HEK293 (cell line): ENCODE measurements at regions not wholly inside any gene's neighbourhood (a gene's known extent, or its start where the extent isn't known, plus 50 kb on each side); places are given as distances from the start of the nearest gene placed in this dataset.

Experiments
- KLF10 ChIP-seq: fragments of 450-650 bp; IDR thresholded peaks from 2 replicates; pipeline ENCODE4 v1.5.1; 2018; ENCODE audit warnings: missing biosample characterization, mild to moderate bottlenecking, missing genetic modification characterization
- PBX3 ChIP-seq: sonication (generic); formaldehyde crosslinking; IDR thresholded peaks from 2 replicates; pipeline ENCODE4 v1.8.1; 2022; ENCODE audit warnings: mild to moderate bottlenecking, moderate library complexity, missing genetic modification reagents
- YY1 ChIP-seq: fragments of 450-650 bp; formaldehyde crosslinking; IDR thresholded peaks from 2 replicates; pipeline ENCODE4 v1.5.1; 2018; ENCODE audit warnings: missing biosample characterization, missing genetic modification characterization
- ZFP41 ChIP-seq: fragments of 450-650 bp; formaldehyde crosslinking; IDR thresholded peaks from 2 replicates; pipeline ENCODE4 v1.5.1; 2016; ENCODE audit warnings: missing biosample characterization, missing genetic modification characterization, borderline replicate concordance
- ZNF24 ChIP-seq: fragments of 450-650 bp; formaldehyde crosslinking; IDR thresholded peaks from 2 replicates; pipeline ENCODE4 v1.5.1; 2016; ENCODE audit warnings: missing biosample characterization, missing genetic modification characterization
- ZNF324 ChIP-seq: fragments of 450-650 bp; formaldehyde crosslinking; IDR thresholded peaks from 2 replicates; pipeline ENCODE4 v1.5.1; 2016; ENCODE audit warnings: missing biosample characterization, missing genetic modification characterization
- ZNF518A ChIP-seq: fragments of 450-650 bp; formaldehyde crosslinking; conservative IDR thresholded peaks from 2 replicates; pipeline ENCODE4 v1.5.1; 2016; ENCODE audit warnings: low read depth, missing biosample characterization, missing genetic modification characterization
- ZNF560 ChIP-seq: fragments of 450-650 bp; formaldehyde crosslinking; IDR thresholded peaks from 2 replicates; pipeline ENCODE4 v1.5.1; 2017; ENCODE audit warnings: missing biosample characterization, missing genetic modification characterization, borderline replicate concordance
- ZNF768 ChIP-seq: fragments of 450-650 bp; formaldehyde crosslinking; IDR thresholded peaks from 2 replicates; pipeline ENCODE4 v1.5.1; 2018; ENCODE audit warnings: missing biosample characterization, mild to moderate bottlenecking, missing genetic modification characterization
- ZSCAN23 ChIP-seq: fragments of 450-650 bp; formaldehyde crosslinking; IDR thresholded peaks from 2 replicates; pipeline ENCODE4 v1.5.1; 2016; ENCODE audit warnings: missing biosample characterization, missing genetic modification characterization
- ZSCAN5A ChIP-seq: fragments of 450-650 bp; formaldehyde crosslinking; IDR thresholded peaks from 2 replicates; pipeline ENCODE4 v1.5.1; 2016; ENCODE audit warnings: missing biosample characterization, missing genetic modification characterization
- TF ChIP-seq, protein P1 (sequence below): fragments of 450-650 bp; formaldehyde crosslinking; IDR thresholded peaks from 2 replicates; pipeline ENCODE4 v1.5.1; 2016; ENCODE audit warnings: missing biosample characterization, missing genetic modification characterization
- TF ChIP-seq, protein P2 (sequence below): fragments of 450-650 bp; formaldehyde crosslinking; IDR thresholded peaks from 2 replicates; pipeline ENCODE4 v1.5.1; 2016; ENCODE audit warnings: missing biosample characterization, missing genetic modification characterization
- TF ChIP-seq, protein P3 (sequence below): fragments of 450-650 bp; formaldehyde crosslinking; IDR thresholded peaks from 2 replicates; pipeline ENCODE4 v1.5.1; 2016; ENCODE audit warnings: missing biosample characterization, missing genetic modification characterization

DNA sequence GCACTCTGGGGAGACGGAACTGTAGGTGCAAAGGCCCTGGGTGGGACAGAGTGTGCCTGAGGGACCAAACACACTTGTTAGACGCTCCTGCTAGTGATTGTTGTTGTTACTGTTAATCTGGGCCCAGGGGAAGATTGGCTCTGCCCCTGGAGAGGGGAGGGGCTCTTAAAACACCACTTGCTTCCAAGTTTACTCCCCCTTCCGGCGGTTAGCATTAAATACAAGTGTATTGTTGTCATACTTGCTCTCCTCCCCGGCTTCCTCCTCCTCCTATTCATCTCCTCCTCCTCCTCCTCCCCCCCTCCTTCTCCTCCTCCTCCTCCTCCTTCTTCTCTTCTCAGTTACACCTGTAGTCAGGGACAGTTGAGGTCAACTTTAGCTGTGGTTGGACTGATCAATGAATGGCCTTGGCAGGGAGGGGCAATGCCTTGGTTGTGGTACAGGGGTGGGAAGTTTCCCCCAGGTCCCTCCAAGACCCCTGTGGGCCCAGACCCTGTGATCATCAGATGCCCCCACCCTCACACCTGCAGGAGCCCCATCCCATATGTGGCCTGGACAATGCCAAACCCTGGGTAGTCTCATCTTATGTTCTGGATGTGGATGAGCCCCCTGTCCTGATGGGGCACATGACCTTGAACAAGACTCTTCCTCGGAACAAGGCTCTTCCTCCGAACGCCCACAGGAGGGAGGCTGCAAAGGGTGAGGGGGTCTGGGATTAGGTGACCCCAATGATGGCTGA, 217.3 kb downstream of the PTPRU start:
- TF ChIP-seq, protein P1, sequence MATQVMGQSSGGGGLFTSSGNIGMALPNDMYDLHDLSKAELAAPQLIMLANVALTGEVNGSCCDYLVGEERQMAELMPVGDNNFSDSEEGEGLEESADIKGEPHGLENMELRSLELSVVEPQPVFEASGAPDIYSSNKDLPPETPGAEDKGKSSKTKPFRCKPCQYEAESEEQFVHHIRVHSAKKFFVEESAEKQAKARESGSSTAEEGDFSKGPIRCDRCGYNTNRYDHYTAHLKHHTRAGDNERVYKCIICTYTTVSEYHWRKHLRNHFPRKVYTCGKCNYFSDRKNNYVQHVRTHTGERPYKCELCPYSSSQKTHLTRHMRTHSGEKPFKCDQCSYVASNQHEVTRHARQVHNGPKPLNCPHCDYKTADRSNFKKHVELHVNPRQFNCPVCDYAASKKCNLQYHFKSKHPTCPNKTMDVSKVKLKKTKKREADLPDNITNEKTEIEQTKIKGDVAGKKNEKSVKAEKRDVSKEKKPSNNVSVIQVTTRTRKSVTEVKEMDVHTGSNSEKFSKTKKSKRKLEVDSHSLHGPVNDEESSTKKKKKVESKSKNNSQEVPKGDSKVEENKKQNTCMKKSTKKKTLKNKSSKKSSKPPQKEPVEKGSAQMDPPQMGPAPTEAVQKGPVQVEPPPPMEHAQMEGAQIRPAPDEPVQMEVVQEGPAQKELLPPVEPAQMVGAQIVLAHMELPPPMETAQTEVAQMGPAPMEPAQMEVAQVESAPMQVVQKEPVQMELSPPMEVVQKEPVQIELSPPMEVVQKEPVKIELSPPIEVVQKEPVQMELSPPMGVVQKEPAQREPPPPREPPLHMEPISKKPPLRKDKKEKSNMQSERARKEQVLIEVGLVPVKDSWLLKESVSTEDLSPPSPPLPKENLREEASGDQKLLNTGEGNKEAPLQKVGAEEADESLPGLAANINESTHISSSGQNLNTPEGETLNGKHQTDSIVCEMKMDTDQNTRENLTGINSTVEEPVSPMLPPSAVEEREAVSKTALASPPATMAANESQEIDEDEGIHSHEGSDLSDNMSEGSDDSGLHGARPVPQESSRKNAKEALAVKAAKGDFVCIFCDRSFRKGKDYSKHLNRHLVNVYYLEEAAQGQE (tag by site-specific recombination) = no peak
- TF ChIP-seq, protein P2, sequence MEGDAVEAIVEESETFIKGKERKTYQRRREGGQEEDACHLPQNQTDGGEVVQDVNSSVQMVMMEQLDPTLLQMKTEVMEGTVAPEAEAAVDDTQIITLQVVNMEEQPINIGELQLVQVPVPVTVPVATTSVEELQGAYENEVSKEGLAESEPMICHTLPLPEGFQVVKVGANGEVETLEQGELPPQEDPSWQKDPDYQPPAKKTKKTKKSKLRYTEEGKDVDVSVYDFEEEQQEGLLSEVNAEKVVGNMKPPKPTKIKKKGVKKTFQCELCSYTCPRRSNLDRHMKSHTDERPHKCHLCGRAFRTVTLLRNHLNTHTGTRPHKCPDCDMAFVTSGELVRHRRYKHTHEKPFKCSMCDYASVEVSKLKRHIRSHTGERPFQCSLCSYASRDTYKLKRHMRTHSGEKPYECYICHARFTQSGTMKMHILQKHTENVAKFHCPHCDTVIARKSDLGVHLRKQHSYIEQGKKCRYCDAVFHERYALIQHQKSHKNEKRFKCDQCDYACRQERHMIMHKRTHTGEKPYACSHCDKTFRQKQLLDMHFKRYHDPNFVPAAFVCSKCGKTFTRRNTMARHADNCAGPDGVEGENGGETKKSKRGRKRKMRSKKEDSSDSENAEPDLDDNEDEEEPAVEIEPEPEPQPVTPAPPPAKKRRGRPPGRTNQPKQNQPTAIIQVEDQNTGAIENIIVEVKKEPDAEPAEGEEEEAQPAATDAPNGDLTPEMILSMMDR = no peak
- TF ChIP-seq ZNF768 = no peak
- TF ChIP-seq ZNF518A (tag by site-specific recombination) = no peak
- no peak for TF ChIP-seq ZNF24 (tag by site-specific recombination)
- TF ChIP-seq ZNF324 = no peak
- no peak for TF ChIP-seq ZSCAN5A (tag by site-specific recombination)
- no peak for TF ChIP-seq PBX3 (CRISPR knock-in tag)
- no peak for TF ChIP-seq ZSCAN23
- no peak for TF ChIP-seq YY1 (tag by site-specific recombination)
- no peak for TF ChIP-seq ZNF560 (tag by site-specific recombination)
- TF ChIP-seq, protein P3, sequence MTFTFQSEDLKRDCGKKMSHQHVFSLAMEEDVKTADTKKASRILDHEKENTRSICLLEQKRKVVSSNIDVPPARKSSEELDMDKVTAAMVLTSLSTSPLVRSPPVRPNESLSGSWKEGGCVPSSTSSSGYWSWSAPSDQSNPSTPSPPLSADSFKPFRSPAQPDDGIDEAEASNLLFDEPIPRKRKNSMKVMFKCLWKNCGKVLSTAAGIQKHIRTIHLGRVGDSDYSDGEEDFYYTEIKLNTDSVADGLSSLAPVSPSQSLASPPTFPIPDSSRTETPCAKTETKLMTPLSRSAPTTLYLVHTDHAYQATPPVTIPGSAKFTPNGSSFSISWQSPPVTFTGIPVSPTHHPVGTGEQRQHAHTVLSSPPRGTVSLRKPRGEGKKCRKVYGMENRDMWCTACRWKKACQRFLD (tag by site-specific recombination) = no peak
- no peak for TF ChIP-seq ZFP41
- no peak for TF ChIP-seq KLF10 (tag by site-specific recombination)
